Cardiac muscle cell (in vitro differentiated cells and primary cell): ENCODE measurements at regions not wholly inside any gene's neighbourhood (a gene's known extent, or its start where the extent isn't known, plus 50 kb on each side); places are given as distances from the start of the nearest gene placed in this dataset.

Experiments
- DNase-seq, 2 donors: peaks; one replicate each; pipeline versions ENCODE4 v3.0.0 to v3.0.0-alpha.2; 2010 to 2017; ENCODE audit warnings: low read depth in 1 of 2, low spot score in 1 of 2
- H3K27ac ChIP-seq: fragments of 200-600 bp; sonication (generic); 2 replicates; pipeline ENCODE4 v1.5.1; 2016
- H3K27me3 ChIP-seq: fragments of 200-600 bp; sonication (generic); 2 replicates; pipeline ENCODE4 v1.6.0; 2016; ENCODE audit warnings: control low read depth
- H3K36me3 ChIP-seq: fragments of 200-600 bp; sonication (generic); 2 replicates; pipeline ENCODE4 v1.5.1; 2016; ENCODE audit warnings: control low read depth
- H3K4me1 ChIP-seq: fragments of 200-600 bp; sonication (generic); 2 replicates; pipeline ENCODE4 v1.8.1; 2017; ENCODE audit warnings: low read depth, mild to moderate bottlenecking, mixed run types
- H3K4me3 ChIP-seq: fragments of 200-600 bp; sonication (generic); 2 replicates; pipeline ENCODE4 v1.5.1; 2016; ENCODE audit warnings: mild to moderate bottlenecking
- H3K9me3 ChIP-seq: fragments of 200-600 bp; sonication (generic); 2 replicates; pipeline ENCODE4 v1.5.1; 2017; ENCODE audit warnings: low read depth, mild to moderate bottlenecking, control low read depth
- CTCF ChIP-seq: IDR thresholded peaks from 2 replicates; pipeline ENCODE4 v1.5.1; 2012; ENCODE audit warnings: low read depth, mild to moderate bottlenecking, low read length

- DNase-seq = no peak
- H3K27ac ChIP-seq = no peak overlapping the region
- H3K4me1 ChIP-seq = no peaks in the 10 kb centered on the region
- H3K9me3 ChIP-seq = no peaks in the 10 kb centered on the region
- no peak for TF ChIP-seq CTCF
- H3K27me3 ChIP-seq = no peaks in the 10 kb centered on the region
- no peak overlapping the region for H3K4me3 ChIP-seq
- no peaks in the 10 kb centered on the region for H3K36me3 ChIP-seq
Observed at GRCh38 chr1:190540366-190540765, 62.7 kb upstream of the BRINP3 start.

- no peak overlapping the region for H3K27ac ChIP-seq
- TF ChIP-seq CTCF = no peak
- H3K9me3 ChIP-seq = no peaks in the 10 kb centered on the region
Observed at GRCh38 chr1:190551638-190552037, 74.0 kb upstream of the BRINP3 start.

GRCh38 chr1:190560161-190560681, 82.6 kb upstream of the BRINP3 start:
- no peak overlapping the region for H3K4me3 ChIP-seq
- TF ChIP-seq CTCF = no peak
- H3K27ac ChIP-seq = no peak overlapping the region
- H3K27me3 ChIP-seq = no peaks in the 10 kb centered on the region
- no peak for DNase-seq
- H3K36me3 ChIP-seq = no peaks in the 10 kb centered on the region
- no peaks in the 10 kb centered on the region for H3K4me1 ChIP-seq
- no peaks in the 10 kb centered on the region for H3K9me3 ChIP-seq

More at GRCh38 chr1:190551638-190552037, 74.0 kb upstream of the BRINP3 start:
- H3K27me3 ChIP-seq = no peaks in the 10 kb centered on the region
- no peaks in the 10 kb centered on the region for H3K4me1 ChIP-seq
- no peaks in the 10 kb centered on the region for H3K36me3 ChIP-seq
- DNase-seq = no peak
- H3K4me3 ChIP-seq = no peak overlapping the region

- TF ChIP-seq CTCF = no peak
- H3K4me3 ChIP-seq = no peak overlapping the region
- no peaks in the 10 kb centered on the region for H3K36me3 ChIP-seq
- DNase-seq = no peak
- no peak overlapping the region for H3K27ac ChIP-seq
- H3K9me3 ChIP-seq = no peaks in the 10 kb centered on the region
- H3K27me3 ChIP-seq = no peaks in the 10 kb centered on the region
- H3K4me1 ChIP-seq = no peaks in the 10 kb centered on the region
Observed at GRCh38 chr1:190563230-190563629, 85.6 kb upstream of the BRINP3 start.

- no peaks in the 10 kb centered on the region for H3K9me3 ChIP-seq
- no peak for DNase-seq
- H3K4me3 ChIP-seq = no peak overlapping the region
- no peaks in the 10 kb centered on the region for H3K27me3 ChIP-seq
- TF ChIP-seq CTCF = no peak
- H3K4me1 ChIP-seq = no peaks in the 10 kb centered on the region
- H3K27ac ChIP-seq = no peak overlapping the region
- H3K36me3 ChIP-seq = no peaks in the 10 kb centered on the region
Observed at GRCh38 chr1:190564117-190564516, 86.5 kb upstream of the BRINP3 start.

- DNase-seq = no peak
- TF ChIP-seq CTCF = no peak
- Histone ChIP-seq H3K9me3 (no peaks in the 10 kb centered on the region), H3K4me3 (no peak overlapping the region), H3K27ac (no peak overlapping the region), H3K27me3 (no peaks in the 10 kb centered on the region), H3K36me3 (no peaks in the 10 kb centered on the region), H3K4me1 (no peaks in the 10 kb centered on the region)
Observed at GRCh38 chr1:190578017-190578416, 100.4 kb upstream of the BRINP3 start.
